ENCODE measurements at regions not wholly inside any gene's neighbourhood (a gene's known extent, or its start where the extent isn't known, plus 50 kb on each side); places are given as distances from the start of the nearest gene placed in this dataset.

DNA sequence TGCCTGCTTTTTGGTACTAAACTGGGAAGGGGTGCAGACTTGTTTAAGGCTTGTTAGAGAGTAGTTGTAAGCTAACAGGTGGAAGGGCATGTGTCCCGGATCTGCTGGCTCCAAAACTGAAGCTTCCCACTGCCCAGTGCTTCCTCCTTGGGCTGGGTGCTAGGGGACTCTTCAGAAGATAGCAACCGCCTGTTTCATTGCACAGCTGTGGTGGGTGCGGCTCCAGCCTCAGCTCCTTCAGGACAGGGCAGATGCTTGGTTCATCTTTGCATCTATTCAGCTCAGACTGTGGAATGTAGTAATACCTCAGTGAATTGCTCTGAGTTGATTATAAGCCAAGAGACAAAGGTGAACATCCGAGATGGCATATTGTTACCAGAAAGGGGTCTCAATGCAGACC lies 527.1 kb downstream of the TYW1 start:
- no peaks in the 10 kb centered on the region for H3K27me3 ChIP-seq (ENCODE audit: insufficient read depth, low read length)
- no peak overlapping the region for H2AFZ ChIP-seq (ENCODE audit: low read depth, low read length)
- H3K4me3 ChIP-seq (ENCODE audit: low read length) = no peak overlapping the region
- no peaks in the 10 kb centered on the region for H3K9me3 ChIP-seq (ENCODE audit: low read length)
- H3K4me1 ChIP-seq (ENCODE audit: insufficient read depth, low read length) = no peaks in the 10 kb centered on the region
- H3K36me3 ChIP-seq (ENCODE audit: insufficient read depth, low read length) = no peaks in the 10 kb centered on the region

DNA sequence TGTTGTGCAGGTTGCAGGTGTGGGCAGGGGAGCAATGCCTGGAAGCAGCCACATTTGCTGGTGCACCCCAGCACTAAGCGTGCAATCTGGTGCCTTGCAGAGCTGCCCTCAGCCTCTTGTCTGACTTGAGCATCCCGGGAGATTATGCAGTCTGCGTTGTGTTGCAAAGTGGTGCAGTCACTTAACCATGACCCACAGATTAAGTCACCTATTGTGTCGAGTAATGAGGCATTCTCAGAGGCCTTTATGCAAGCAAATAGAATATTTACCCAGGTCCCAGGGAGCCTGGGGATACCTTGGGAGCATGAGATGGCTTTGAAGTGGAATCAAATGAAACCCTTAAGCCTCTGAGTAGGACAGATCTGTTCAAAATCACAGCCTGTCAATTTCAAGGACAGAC lies 529.0 kb downstream of the TYW1 start:
- Histone ChIP-seq H3K36me3 (ENCODE audit: insufficient read depth, low read length) (no peaks in the 10 kb centered on the region), H3K9me3 (ENCODE audit: low read length) (no peaks in the 10 kb centered on the region), H2AFZ (ENCODE audit: low read depth, low read length) (no peak overlapping the region), H3K27me3 (ENCODE audit: insufficient read depth, low read length) (no peaks in the 10 kb centered on the region), H3K4me1 (ENCODE audit: insufficient read depth, low read length) (no peaks in the 10 kb centered on the region), H3K4me3 (ENCODE audit: low read length) (no peak overlapping the region)

DNA sequence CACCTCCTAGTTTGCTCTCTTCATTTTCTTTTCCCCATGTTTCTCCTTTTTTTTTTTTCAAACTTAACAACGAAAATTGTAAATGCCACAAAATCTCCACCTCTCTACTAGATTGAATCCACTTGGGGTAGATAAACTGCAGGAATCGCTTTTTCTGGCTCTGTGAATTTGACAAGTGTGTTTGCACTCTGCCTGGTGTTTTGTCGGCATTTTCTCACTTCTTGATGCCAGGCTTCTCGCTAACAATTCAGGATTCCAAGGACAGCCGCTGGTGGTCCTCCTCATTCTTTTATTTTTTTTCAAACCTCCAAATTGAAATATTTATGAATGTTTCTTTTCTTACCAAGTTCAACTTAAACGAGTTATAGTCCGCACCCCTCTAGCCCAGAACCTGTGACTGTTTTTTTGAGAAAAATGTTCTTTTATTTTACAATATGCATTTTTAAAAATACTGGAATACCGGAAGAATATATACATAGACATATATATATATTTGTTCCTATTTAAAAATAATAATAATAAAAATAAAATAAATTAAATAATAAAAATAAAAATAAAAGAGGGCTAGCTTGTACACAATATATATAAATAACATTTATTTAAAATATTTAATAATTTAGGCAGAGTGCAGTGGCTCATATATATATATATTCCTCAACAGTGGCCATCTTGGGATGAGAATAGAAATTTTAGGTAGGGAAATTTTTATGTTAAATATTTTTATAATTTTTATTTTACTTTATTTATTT lies 538.8 kb downstream of the TYW1 start:
- no peak overlapping the region for H3K4me3 ChIP-seq (ENCODE audit: low read length)
- no peaks in the 10 kb centered on the region for H3K36me3 ChIP-seq (ENCODE audit: insufficient read depth, low read length)
- H3K27me3 ChIP-seq (ENCODE audit: insufficient read depth, low read length) = no peaks in the 10 kb centered on the region
- H3K4me1 ChIP-seq (ENCODE audit: insufficient read depth, low read length) = no peaks in the 10 kb centered on the region
- H3K9me3 ChIP-seq (ENCODE audit: low read length) = no peaks in the 10 kb centered on the region
- no peak overlapping the region for H2AFZ ChIP-seq (ENCODE audit: low read depth, low read length)

DNA sequence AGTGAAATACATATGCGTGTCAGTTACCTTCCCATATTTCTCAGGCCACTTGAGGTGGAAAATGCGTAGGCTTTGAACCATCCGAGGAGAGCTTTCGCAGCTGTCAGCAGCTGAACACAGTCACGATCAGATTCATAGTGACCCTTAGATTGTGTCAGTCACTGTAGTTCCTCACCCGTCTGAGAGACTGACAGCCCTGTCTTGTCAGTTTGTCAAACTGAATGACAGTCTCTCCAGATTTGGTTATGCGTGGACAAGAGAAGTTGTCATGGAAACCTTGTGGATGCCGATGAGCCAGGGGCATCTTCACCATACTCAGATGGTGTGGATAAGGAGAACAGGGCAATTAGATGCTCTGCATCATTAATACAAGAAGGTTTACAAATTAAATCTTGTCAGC lies 546.3 kb downstream of the TYW1 start:
- Histone ChIP-seq H3K4me1 (ENCODE audit: insufficient read depth, low read length) (no peaks in the 10 kb centered on the region), H3K36me3 (ENCODE audit: insufficient read depth, low read length) (no peaks in the 10 kb centered on the region), H3K4me3 (ENCODE audit: low read length) (no peak overlapping the region), H2AFZ (ENCODE audit: low read depth, low read length) (no peak overlapping the region), H3K27me3 (ENCODE audit: insufficient read depth, low read length) (no peaks in the 10 kb centered on the region), H3K9me3 (ENCODE audit: low read length) (no peaks in the 10 kb centered on the region)

DNA sequence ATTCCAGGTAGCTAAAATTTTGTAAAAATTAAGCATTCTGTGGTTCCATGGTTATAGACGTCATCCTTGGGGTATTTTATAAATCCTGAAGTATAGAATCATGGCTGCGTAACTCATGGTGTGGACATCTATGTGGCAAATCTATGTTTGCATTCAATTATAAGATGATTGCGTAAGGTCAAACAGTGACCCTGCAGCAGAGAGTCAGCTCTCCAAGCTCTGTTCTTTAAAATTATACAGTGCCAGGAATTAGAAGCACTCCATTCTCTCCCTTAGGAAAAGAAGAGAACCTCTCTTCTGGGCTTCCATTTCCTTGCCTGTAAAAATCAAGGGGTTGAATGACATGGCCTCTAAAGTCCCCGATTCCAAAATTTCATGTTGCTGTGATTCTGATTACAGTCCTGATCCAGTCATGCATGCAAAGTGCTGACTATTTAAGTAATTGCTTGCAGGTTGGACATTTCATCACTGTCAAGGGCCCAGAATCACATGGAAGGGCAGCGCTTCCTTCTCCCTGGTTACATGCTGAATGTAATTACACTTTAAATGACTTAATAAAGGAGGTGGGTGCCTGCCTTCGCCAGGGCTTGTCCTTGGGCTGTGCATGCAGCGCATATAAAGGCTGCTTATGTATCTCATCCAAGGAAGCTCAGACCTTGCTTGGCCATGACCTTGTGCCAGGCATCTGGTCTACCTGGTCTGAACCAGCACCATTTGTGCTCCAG lies 550.7 kb downstream of the TYW1 start:
- Histone ChIP-seq H3K4me3 (ENCODE audit: low read length) (no peak overlapping the region), H3K4me1 (ENCODE audit: insufficient read depth, low read length) (no peaks in the 10 kb centered on the region), H3K9me3 (ENCODE audit: low read length) (no peaks in the 10 kb centered on the region), H3K27me3 (ENCODE audit: insufficient read depth, low read length) (no peaks in the 10 kb centered on the region), H2AFZ (ENCODE audit: low read depth, low read length) (no peak overlapping the region), H3K36me3 (ENCODE audit: insufficient read depth, low read length) (no peaks in the 10 kb centered on the region)

DNA sequence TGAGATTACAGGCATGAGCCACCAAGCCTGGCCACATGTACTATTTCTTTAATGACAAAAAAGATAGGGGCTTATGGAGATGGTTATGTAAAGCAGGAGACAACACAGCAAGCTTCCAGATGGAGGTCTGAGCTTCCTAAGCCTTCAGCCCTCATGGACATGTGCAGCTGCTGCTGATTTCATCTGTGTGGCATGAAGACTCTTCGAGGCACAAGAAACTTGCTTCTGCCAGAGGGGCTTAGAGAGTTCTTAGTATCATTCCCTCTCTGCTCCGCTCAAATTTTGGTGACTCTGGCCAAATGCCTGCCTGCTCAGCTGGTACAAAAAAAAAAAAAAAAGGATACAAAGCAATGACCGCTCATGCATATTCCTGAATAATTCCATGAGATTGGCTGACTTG lies 552.5 kb downstream of the TYW1 start:
- H2AFZ ChIP-seq (ENCODE audit: low read depth, low read length) = no peak overlapping the region
- H3K4me3 ChIP-seq (ENCODE audit: low read length) = no peak overlapping the region

DNA sequence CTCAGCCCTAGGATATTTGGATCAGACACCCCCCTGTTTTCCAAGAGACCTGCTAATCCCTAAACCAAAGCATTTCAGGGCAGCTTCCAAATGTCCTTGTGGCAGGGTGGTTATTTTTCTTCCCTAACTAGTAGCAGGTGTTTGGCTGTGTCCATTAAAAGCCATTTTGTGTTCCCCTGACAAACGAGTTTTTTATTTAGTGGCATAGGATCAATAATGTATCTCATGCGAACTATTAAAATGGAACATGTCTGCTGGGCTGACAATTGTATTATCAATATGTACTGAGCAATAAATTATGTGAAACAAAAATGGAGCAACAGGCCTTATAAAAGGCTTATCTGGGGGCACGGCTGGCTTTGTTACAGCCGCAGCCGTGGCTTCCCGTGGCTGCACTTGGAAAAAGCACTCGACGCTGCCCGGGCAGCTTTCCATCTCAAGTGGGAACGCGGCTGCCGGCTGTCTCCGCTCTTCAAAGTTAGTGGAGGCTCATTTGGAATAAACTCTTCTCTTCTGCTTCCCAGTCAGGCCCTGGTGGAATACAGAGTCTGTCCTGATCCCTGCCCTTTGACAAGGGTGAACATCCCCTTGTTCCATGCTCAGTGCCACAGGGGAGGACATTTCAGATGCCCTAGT lies 554.3 kb downstream of the TYW1 start:
- no peak overlapping the region for H3K4me3 ChIP-seq (ENCODE audit: low read length)
- H2AFZ ChIP-seq (ENCODE audit: low read depth, low read length) = no peak overlapping the region
- H3K27me3 ChIP-seq (ENCODE audit: insufficient read depth, low read length) = peaks cover 2% of the 10 kb centered on the region
- no peaks in the 10 kb centered on the region for H3K36me3 ChIP-seq (ENCODE audit: insufficient read depth, low read length)
- H3K4me1 ChIP-seq (ENCODE audit: insufficient read depth, low read length) = no peaks in the 10 kb centered on the region
- no peaks in the 10 kb centered on the region for H3K9me3 ChIP-seq (ENCODE audit: low read length)

More for the DNA sequence above, 552.5 kb downstream of the TYW1 start:
- Histone ChIP-seq H3K36me3 (ENCODE audit: insufficient read depth, low read length) (no peaks in the 10 kb centered on the region), H3K27me3 (ENCODE audit: insufficient read depth, low read length) (no peaks in the 10 kb centered on the region), H3K4me1 (ENCODE audit: insufficient read depth, low read length) (no peaks in the 10 kb centered on the region), H3K9me3 (ENCODE audit: low read length) (no peaks in the 10 kb centered on the region)

DNA sequence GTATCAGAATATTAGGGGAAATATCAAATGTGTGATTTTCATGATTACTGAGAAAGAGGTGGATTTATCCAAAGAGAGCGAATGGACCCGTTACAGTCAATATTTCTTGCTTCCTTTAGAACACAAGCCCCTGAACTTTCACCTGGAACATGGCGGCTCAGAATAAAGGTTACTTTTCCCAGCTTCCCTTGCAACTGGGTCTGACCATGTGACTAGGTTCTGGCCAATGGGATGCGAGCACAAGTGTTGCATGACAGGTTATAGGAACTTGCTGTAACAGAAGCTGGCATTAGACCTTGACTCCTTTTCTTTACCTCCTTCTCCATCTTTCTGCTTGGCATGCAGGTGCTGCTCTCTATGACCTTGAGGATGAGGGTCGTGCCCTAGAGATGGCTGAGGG lies 556.1 kb downstream of the TYW1 start:
- H3K4me1 ChIP-seq (ENCODE audit: insufficient read depth, low read length) = no peaks in the 10 kb centered on the region
- H3K27me3 ChIP-seq (ENCODE audit: insufficient read depth, low read length) = peaks cover 2% of the 10 kb centered on the region
- no peak overlapping the region for H2AFZ ChIP-seq (ENCODE audit: low read depth, low read length)
- no peaks in the 10 kb centered on the region for H3K9me3 ChIP-seq (ENCODE audit: low read length)
- no peak overlapping the region for H3K4me3 ChIP-seq (ENCODE audit: low read length)
- no peaks in the 10 kb centered on the region for H3K36me3 ChIP-seq (ENCODE audit: insufficient read depth, low read length)

DNA sequence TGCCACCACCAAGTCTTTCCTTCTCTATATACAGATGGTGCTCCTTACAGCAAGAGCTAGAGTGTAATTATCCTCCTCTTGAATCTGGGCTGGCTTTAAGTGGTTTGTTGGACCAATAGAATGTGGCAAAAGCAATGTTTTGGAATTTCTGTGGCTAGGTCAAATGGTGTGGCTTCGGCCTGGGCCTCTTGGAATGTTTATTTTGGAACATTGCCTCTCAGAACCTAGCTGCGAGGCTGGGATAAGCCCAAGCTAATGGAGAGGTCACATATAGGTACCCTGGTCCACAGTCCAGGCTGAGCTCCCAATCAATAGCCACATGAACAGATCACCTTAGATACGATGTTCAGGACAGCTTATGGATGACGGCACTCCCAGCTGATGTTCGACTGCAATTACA lies 556.7 kb downstream of the TYW1 start:
- Histone ChIP-seq H3K4me3 (ENCODE audit: low read length) (no peak overlapping the region), H2AFZ (ENCODE audit: low read depth, low read length) (no peak overlapping the region), H3K36me3 (ENCODE audit: insufficient read depth, low read length) (no peaks in the 10 kb centered on the region), H3K9me3 (ENCODE audit: low read length) (no peaks in the 10 kb centered on the region), H3K27me3 (ENCODE audit: insufficient read depth, low read length) (peaks cover 2% of the 10 kb centered on the region), H3K4me1 (ENCODE audit: insufficient read depth, low read length) (no peaks in the 10 kb centered on the region)

DNA sequence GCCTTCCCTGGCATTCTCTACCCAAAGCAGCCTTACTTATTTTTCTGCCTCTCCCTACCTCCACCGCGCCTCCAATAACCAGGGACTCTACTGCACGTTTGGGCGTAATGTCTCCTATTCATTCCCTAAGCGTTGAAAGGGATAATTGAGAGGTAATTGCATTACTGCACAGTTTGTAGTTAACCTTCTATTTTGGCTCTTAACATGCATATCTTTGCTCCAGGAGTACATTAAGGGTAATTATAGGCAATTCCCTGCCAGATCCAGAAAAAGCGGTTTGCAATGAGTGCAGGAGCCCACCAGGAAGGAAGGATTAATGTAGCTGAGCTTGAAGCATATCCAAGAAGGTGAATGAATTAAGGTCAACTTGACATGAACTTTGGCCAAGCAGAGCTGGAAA lies 558.4 kb downstream of the TYW1 start:
- no peaks in the 10 kb centered on the region for H3K4me1 ChIP-seq (ENCODE audit: insufficient read depth, low read length)
- H2AFZ ChIP-seq (ENCODE audit: low read depth, low read length) = no peak overlapping the region
- H3K36me3 ChIP-seq (ENCODE audit: insufficient read depth, low read length) = no peaks in the 10 kb centered on the region
- H3K27me3 ChIP-seq (ENCODE audit: insufficient read depth, low read length) = peaks cover 2% of the 10 kb centered on the region
- H3K4me3 ChIP-seq (ENCODE audit: low read length) = no peak overlapping the region
- H3K9me3 ChIP-seq (ENCODE audit: low read length) = no peaks in the 10 kb centered on the region

DNA sequence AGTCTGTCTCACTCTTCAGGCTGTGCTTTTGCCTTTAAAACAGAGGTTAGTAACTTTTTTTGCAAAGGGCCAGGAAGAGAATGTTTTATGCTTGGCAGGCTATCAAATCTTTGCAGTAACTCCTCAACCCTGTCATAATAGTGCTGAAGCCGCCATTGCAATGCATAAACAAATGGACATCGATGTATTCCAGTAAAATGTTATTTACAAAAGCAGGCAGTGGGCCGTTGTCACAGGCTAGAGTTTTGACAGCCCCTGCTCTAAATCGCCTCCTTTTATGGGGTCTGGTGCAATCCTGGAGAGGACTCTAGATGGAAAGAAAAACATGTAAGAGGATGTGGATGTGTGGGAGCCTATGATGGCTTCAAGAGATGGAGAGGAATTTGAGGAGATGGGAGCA lies 568.3 kb downstream of the TYW1 start:
- H3K4me3 ChIP-seq (ENCODE audit: low read length) = no peak overlapping the region
- no peaks in the 10 kb centered on the region for H3K9me3 ChIP-seq (ENCODE audit: low read length)
- H2AFZ ChIP-seq (ENCODE audit: low read depth, low read length) = no peak overlapping the region
- no peaks in the 10 kb centered on the region for H3K27me3 ChIP-seq (ENCODE audit: insufficient read depth, low read length)
- no peaks in the 10 kb centered on the region for H3K4me1 ChIP-seq (ENCODE audit: insufficient read depth, low read length)
- no peaks in the 10 kb centered on the region for H3K36me3 ChIP-seq (ENCODE audit: insufficient read depth, low read length)

DNA sequence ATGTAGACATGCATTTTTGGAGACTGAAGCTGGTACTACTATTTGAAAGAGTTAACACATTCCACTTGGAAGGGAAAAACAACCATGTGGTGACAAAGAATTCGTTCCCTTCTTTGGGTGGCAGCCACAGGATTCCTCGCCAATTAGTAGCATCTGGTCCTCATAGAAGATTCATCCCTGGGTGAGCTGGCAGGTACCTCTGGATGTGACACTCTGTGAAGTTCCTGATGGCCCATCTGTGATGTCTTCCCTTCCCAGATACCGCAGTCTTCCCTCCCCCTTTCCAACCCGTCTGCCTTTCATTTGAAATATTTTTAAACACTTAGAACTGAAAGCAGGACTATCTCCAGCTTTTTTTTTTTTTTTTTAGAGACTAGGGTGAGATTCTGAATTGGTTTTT lies 569.5 kb downstream of the TYW1 start:
- Histone ChIP-seq H3K27me3 (ENCODE audit: insufficient read depth, low read length) (no peaks in the 10 kb centered on the region), H3K9me3 (ENCODE audit: low read length) (no peaks in the 10 kb centered on the region), H3K4me1 (ENCODE audit: insufficient read depth, low read length) (no peaks in the 10 kb centered on the region), H3K4me3 (ENCODE audit: low read length) (no peak overlapping the region), H2AFZ (ENCODE audit: low read depth, low read length) (no peak overlapping the region), H3K36me3 (ENCODE audit: insufficient read depth, low read length) (no peaks in the 10 kb centered on the region)

DNA sequence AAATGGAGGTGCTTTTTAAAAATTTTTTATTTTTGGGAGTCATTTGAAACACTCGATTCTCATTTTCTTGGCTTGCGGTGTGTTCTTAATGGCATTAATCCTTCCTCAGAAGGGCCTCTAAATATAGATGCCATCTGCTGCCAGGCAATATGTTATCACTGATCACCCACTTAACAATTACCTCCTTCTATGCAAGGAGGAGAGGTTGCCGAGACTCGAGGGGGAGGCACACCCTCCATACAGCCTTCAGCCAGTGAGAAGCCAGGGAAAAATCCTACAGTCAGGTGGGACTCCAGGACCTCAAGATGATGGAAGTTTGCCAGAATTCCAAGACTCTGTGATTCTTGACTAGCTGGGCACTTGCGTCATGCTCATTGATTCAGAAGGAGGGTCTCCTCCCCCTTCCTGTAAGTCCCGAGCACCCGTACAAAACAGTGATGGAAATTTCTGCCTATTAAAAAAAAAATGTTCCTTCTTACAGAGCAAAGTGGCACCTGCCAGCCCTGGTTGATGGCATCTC lies 574.5 kb downstream of the TYW1 start:
- H3K4me3 ChIP-seq (ENCODE audit: low read length) = no peak overlapping the region
- no peaks in the 10 kb centered on the region for H3K4me1 ChIP-seq (ENCODE audit: insufficient read depth, low read length)
- H3K9me3 ChIP-seq (ENCODE audit: low read length) = no peaks in the 10 kb centered on the region
- no peaks in the 10 kb centered on the region for H3K27me3 ChIP-seq (ENCODE audit: insufficient read depth, low read length)
- no peak overlapping the region for H2AFZ ChIP-seq (ENCODE audit: low read depth, low read length)
- no peaks in the 10 kb centered on the region for H3K36me3 ChIP-seq (ENCODE audit: insufficient read depth, low read length)
